HG02981 (cell line): ENCODE measurements at regions not wholly inside any gene's neighbourhood (a gene's known extent, or its start where the extent isn't known, plus 50 kb on each side); places are given as distances from the start of the nearest gene placed in this dataset.

Experiments used
- ATAC-seq: cut with Tn5 transposase; IDR thresholded peaks from one replicate; pipeline ENCODE4 v1.9.1; 2021; ENCODE audit warnings: mild to moderate bottlenecking, moderate library complexity; ENCODE audit not compliant: unreplicated experiment

- ATAC-seq, result no peak
Observed at GRCh38 chr10:31143331-31143935, 111.8 kb upstream of the ZNF438 start.

- ATAC-seq, result no peak
Observed at GRCh38 chr10:31145986-31146385, 114.3 kb upstream of the ZNF438 start.

GRCh38 chr10:31146491-31147209 lies 115.0 kb upstream of the ZNF438 start:
- no peak for ATAC-seq

- ATAC-seq, result no peak
Observed at GRCh38 chr10:31147210-31147608, 115.5 kb upstream of the ZNF438 start.

- ATAC-seq, result no peak
Observed at GRCh38 chr10:31148951-31149350, 117.3 kb upstream of the ZNF438 start.

- ATAC-seq, result no peak
Observed at GRCh38 chr10:31149835-31150512, 118.3 kb upstream of the ZNF438 start.

GRCh38 chr10:31151301-31151700 lies 119.6 kb upstream of the ZNF438 start:
- no peak for ATAC-seq

- no peak for ATAC-seq
Observed at GRCh38 chr10:31152421-31153135, 120.9 kb upstream of the ZNF438 start.

- ATAC-seq, result no peak
Observed at GRCh38 chr10:31153161-31153560, 121.5 kb upstream of the ZNF438 start.

GRCh38 chr10:31153692-31154091 lies 122.0 kb upstream of the ZNF438 start:
- ATAC-seq, result no peak

GRCh38 chr10:31154996-31155395 lies 123.3 kb upstream of the ZNF438 start:
- no peak for ATAC-seq

GRCh38 chr10:31157123-31158010 lies 125.7 kb upstream of the ZNF438 start:
- ATAC-seq, result no peak

- no peak for ATAC-seq
Observed at GRCh38 chr10:31158011-31158658, 126.5 kb upstream of the ZNF438 start.

GRCh38 chr10:31166606-31167005 lies 134.9 kb upstream of the ZNF438 start:
- ATAC-seq, result no peak

- no peak for ATAC-seq
Observed at GRCh38 chr10:31170636-31171035, 139.0 kb upstream of the ZNF438 start.

- ATAC-seq, result no peak
Observed at GRCh38 chr10:31171402-31172083, 139.9 kb upstream of the ZNF438 start.

GRCh38 chr10:31172925-31173324 lies 141.3 kb upstream of the ZNF438 start:
- ATAC-seq, result no peak

- ATAC-seq, result no peak
Observed at GRCh38 chr10:31173752-31174151, 142.1 kb upstream of the ZNF438 start.

GRCh38 chr10:31179091-31179680 lies 139.8 kb upstream of the ZEB1 start:
- no peak for ATAC-seq
